ENCODE measurements at regions not wholly inside any gene's neighbourhood (a gene's known extent, or its start where the extent isn't known, plus 50 kb on each side); places are given as distances from the start of the nearest gene placed in this dataset.

GRCh38 chr22:23410411-23410810 is 169.7 kb downstream of the IGLL1 start:
- Histone ChIP-seq H3K36me3 (replicated peaks; ENCODE audit: insufficient read depth, low read length) (no peaks in the 10 kb centered on the region), H3K79me2 (ENCODE audit: low read length) (no peaks in the 10 kb centered on the region), H4K20me1 (ENCODE audit: insufficient read depth, low read length) (no peaks in the 10 kb centered on the region), H3K4me3 (ENCODE audit: low read length) (no peak overlapping the region), H3K9ac (ENCODE audit: low read length) (no peak overlapping the region), H3K4me1 (ENCODE audit: low read length) (no peaks in the 10 kb centered on the region), H3K27me3 (replicated peaks; ENCODE audit: insufficient read depth, low read length) (peaks cover 14% of the 10 kb centered on the region), H2AFZ (ENCODE audit: low read length) (no peak overlapping the region), H3K9me2 (replicated peaks; ENCODE audit: insufficient read depth, low read length) (no peaks in the 10 kb centered on the region), H3K4me2 (ENCODE audit: low read depth, low read length) (no peak overlapping the region), H3K9me3 (replicated peaks; ENCODE audit: insufficient read depth, low read length) (no peaks in the 10 kb centered on the region), H3K27ac (ENCODE audit: low read length) (no peak overlapping the region), H3F3A (ENCODE audit: insufficient read depth, low read length) (no peaks in the 10 kb centered on the region)
- no peak for TF ChIP-seq CTCF (IDR thresholded peaks at IDR 0.05; ENCODE audit: low read length)
- no peak for TF ChIP-seq EZH2 (optimal IDR thresholded peaks at IDR 0.05; ENCODE audit: low read depth, low read length)
- TF ChIP-seq EZH2phosphoT487 (IDR thresholded peaks at IDR 0.05; ENCODE audit: low read length), result no peak
- no peak for DNase-seq

GRCh38 chr22:23409976-23410375 is 170.1 kb downstream of the IGLL1 start:
- no peaks in the 10 kb centered on the region for H4K20me1 ChIP-seq (ENCODE audit: insufficient read depth, low read length)
- H3K9me3 ChIP-seq (replicated peaks; ENCODE audit: insufficient read depth, low read length), result no peaks in the 10 kb centered on the region
- no peak overlapping the region for H2AFZ ChIP-seq (ENCODE audit: low read length)
- DNase-seq, result no peak
- H3K9ac ChIP-seq (ENCODE audit: low read length), result no peak overlapping the region
- H3K9me2 ChIP-seq (replicated peaks; ENCODE audit: insufficient read depth, low read length), result no peaks in the 10 kb centered on the region
- no peak overlapping the region for H3K4me2 ChIP-seq (ENCODE audit: low read depth, low read length)
- H3K36me3 ChIP-seq (replicated peaks; ENCODE audit: insufficient read depth, low read length), result no peaks in the 10 kb centered on the region
- H3K27ac ChIP-seq (ENCODE audit: low read length), result no peak overlapping the region
- no peaks in the 10 kb centered on the region for H3K4me1 ChIP-seq (ENCODE audit: low read length)
- no peak overlapping the region for H3K4me3 ChIP-seq (ENCODE audit: low read length)
- H3K27me3 ChIP-seq (replicated peaks; ENCODE audit: insufficient read depth, low read length), result peaks cover 14% of the 10 kb centered on the region
- H3K79me2 ChIP-seq (ENCODE audit: low read length), result no peaks in the 10 kb centered on the region
- H3F3A ChIP-seq (ENCODE audit: insufficient read depth, low read length), result no peaks in the 10 kb centered on the region
- TF ChIP-seq EZH2 (optimal IDR thresholded peaks at IDR 0.05; ENCODE audit: low read depth, low read length) (no peak), CTCF (IDR thresholded peaks at IDR 0.05; ENCODE audit: low read length) (no peak), EZH2phosphoT487 (IDR thresholded peaks at IDR 0.05; ENCODE audit: low read length) (no peak)

GRCh38 chr22:23408321-23408720 is 171.8 kb downstream of the IGLL1 start:
- Histone ChIP-seq H3K27ac (ENCODE audit: low read length) (no peak overlapping the region), H3K9me3 (replicated peaks; ENCODE audit: insufficient read depth, low read length) (no peaks in the 10 kb centered on the region), H2AFZ (ENCODE audit: low read length) (no peak overlapping the region), H3K27me3 (replicated peaks; ENCODE audit: insufficient read depth, low read length) (peaks cover 14% of the 10 kb centered on the region), H4K20me1 (ENCODE audit: insufficient read depth, low read length) (no peaks in the 10 kb centered on the region), H3K36me3 (replicated peaks; ENCODE audit: insufficient read depth, low read length) (no peaks in the 10 kb centered on the region), H3K9me2 (replicated peaks; ENCODE audit: insufficient read depth, low read length) (no peaks in the 10 kb centered on the region), H3K4me3 (ENCODE audit: low read length) (no peak overlapping the region), H3F3A (ENCODE audit: insufficient read depth, low read length) (no peaks in the 10 kb centered on the region), H3K4me1 (ENCODE audit: low read length) (no peaks in the 10 kb centered on the region), H3K9ac (ENCODE audit: low read length) (no peak overlapping the region), H3K4me2 (ENCODE audit: low read depth, low read length) (no peak overlapping the region), H3K79me2 (ENCODE audit: low read length) (no peaks in the 10 kb centered on the region)
- DNase-seq, result no peak
- no peak for TF ChIP-seq EZH2 (optimal IDR thresholded peaks at IDR 0.05; ENCODE audit: low read depth, low read length)

- no peaks in the 10 kb centered on the region for H3K9me2 ChIP-seq (replicated peaks; ENCODE audit: insufficient read depth, low read length)
- no peak overlapping the region for H3K4me2 ChIP-seq (ENCODE audit: low read depth, low read length)
- H3K36me3 ChIP-seq (replicated peaks; ENCODE audit: insufficient read depth, low read length), result no peaks in the 10 kb centered on the region
- no peak overlapping the region for H3K4me3 ChIP-seq (ENCODE audit: low read length)
- H3K27me3 ChIP-seq (replicated peaks; ENCODE audit: insufficient read depth, low read length), result peaks cover 10% of the 10 kb centered on the region
- no peaks in the 10 kb centered on the region for H3K9me3 ChIP-seq (replicated peaks; ENCODE audit: insufficient read depth, low read length)
- H3F3A ChIP-seq (ENCODE audit: insufficient read depth, low read length), result no peaks in the 10 kb centered on the region
- H4K20me1 ChIP-seq (ENCODE audit: insufficient read depth, low read length), result no peaks in the 10 kb centered on the region
- no peak overlapping the region for H3K9ac ChIP-seq (ENCODE audit: low read length)
- no peak overlapping the region for H3K27ac ChIP-seq (ENCODE audit: low read length)
- no peak overlapping the region for H2AFZ ChIP-seq (ENCODE audit: low read length)
- no peak for DNase-seq
- peaks cover 3% of the 10 kb centered on the region; the same call in 1 of the 2 replicates for H3K4me1 ChIP-seq (ENCODE audit: low read length)
- H3K79me2 ChIP-seq (ENCODE audit: low read length), result no peaks in the 10 kb centered on the region
- TF ChIP-seq CTCF (IDR thresholded peaks at IDR 0.05; ENCODE audit: low read length), result no peak
- TF ChIP-seq EZH2 (optimal IDR thresholded peaks at IDR 0.05; ENCODE audit: low read depth, low read length), result no peak
- TF ChIP-seq EZH2phosphoT487 (IDR thresholded peaks at IDR 0.05; ENCODE audit: low read length), result no peak
These were observed 174.7 kb downstream of the IGLL1 start for GRCh38 chr22:23405366-23405851.
